ENCODE measurements at regions not wholly inside any gene's neighbourhood (a gene's known extent, or its start where the extent isn't known, plus 50 kb on each side); places are given as distances from the start of the nearest gene placed in this dataset.

- DNase-seq (ENCODE audit: low spot score) (no peak), ATAC-seq (no peak)
- Mint-ChIP-seq H3K27me3 (no peaks in the 10 kb centered on the region), H3K36me3 (peaks cover 5% of the 10 kb centered on the region), H3K27ac (no peak overlapping the region), H3K4me1 (ENCODE audit: low read depth in 2 of 2) (no peaks in the 10 kb centered on the region), H3K4me3 (no peak overlapping the region), H3K9me3 (peaks cover 8% of the 10 kb centered on the region)
Measured at GRCh38 chr3:163605915-163606314, 1472.4 kb downstream of the SI start.

GRCh38 chr3:163601426-163601825, 1476.9 kb downstream of the SI start:
- no peak for DNase-seq (ENCODE audit: low spot score)
- ATAC-seq = no peak
- Mint-ChIP-seq H3K27me3 (no peaks in the 10 kb centered on the region), H3K4me1 (ENCODE audit: low read depth in 2 of 2) (no peaks in the 10 kb centered on the region), H3K4me3 (no peak overlapping the region), H3K9me3 (peaks cover 10% of the 10 kb centered on the region), H3K36me3 (no peaks in the 10 kb centered on the region), H3K27ac (no peak overlapping the region)

GRCh38 chr3:163587342-163587741, 1491.0 kb downstream of the SI start:
- DNase-seq (ENCODE audit: low spot score) (no peak), ATAC-seq (no peak)
- Mint-ChIP-seq H3K36me3 (peaks cover 6% of the 10 kb centered on the region), H3K4me1 (ENCODE audit: low read depth in 2 of 2) (no peaks in the 10 kb centered on the region), H3K27me3 (no peaks in the 10 kb centered on the region), H3K4me3 (no peak overlapping the region), H3K9me3 (peaks cover 19% of the 10 kb centered on the region), H3K27ac (no peak overlapping the region)

GRCh38 chr3:163582967-163583366, 1495.3 kb downstream of the SI start:
- no peak for DNase-seq (ENCODE audit: low spot score)
- Mint-ChIP-seq H3K36me3 (peaks cover 13% of the 10 kb centered on the region), H3K27me3 (no peaks in the 10 kb centered on the region), H3K27ac (no peak overlapping the region), H3K9me3 (peaks cover 16% of the 10 kb centered on the region), H3K4me1 (ENCODE audit: low read depth in 2 of 2) (no peaks in the 10 kb centered on the region), H3K4me3 (no peak overlapping the region)
- no peak for ATAC-seq

- Mint-ChIP-seq H3K4me1 (ENCODE audit: low read depth in 2 of 2) (no peaks in the 10 kb centered on the region), H3K27ac (no peak overlapping the region), H3K4me3 (no peak overlapping the region), H3K27me3 (no peaks in the 10 kb centered on the region), H3K9me3 (peaks cover 8% of the 10 kb centered on the region), H3K36me3 (peaks cover 11% of the 10 kb centered on the region)
- DNase-seq (ENCODE audit: low spot score) (no peak), ATAC-seq (no peak)
Measured at GRCh38 chr3:163577271-163577670, 1501.0 kb downstream of the SI start.

GRCh38 chr3:163576314-163576713, 1502.0 kb downstream of the SI start:
- no peaks in the 10 kb centered on the region for H3K27me3 Mint-ChIP-seq
- DNase-seq (ENCODE audit: low spot score) = no peak
- H3K4me1 Mint-ChIP-seq (ENCODE audit: low read depth in 2 of 2) = no peaks in the 10 kb centered on the region
- no peak overlapping the region for H3K4me3 Mint-ChIP-seq
- H3K9me3 Mint-ChIP-seq = peaks cover 13% of the 10 kb centered on the region
- H3K27ac Mint-ChIP-seq = no peak overlapping the region
- peaks cover 11% of the 10 kb centered on the region for H3K36me3 Mint-ChIP-seq
- ATAC-seq = no peak

GRCh38 chr3:163573324-163573723, 1505.0 kb downstream of the SI start:
- Mint-ChIP-seq H3K27me3 (no peaks in the 10 kb centered on the region), H3K4me1 (ENCODE audit: low read depth in 2 of 2) (no peaks in the 10 kb centered on the region), H3K27ac (no peak overlapping the region), H3K4me3 (no peak overlapping the region), H3K9me3 (peaks cover 16% of the 10 kb centered on the region), H3K36me3 (peaks cover 4% of the 10 kb centered on the region)
- no peak for DNase-seq (ENCODE audit: low spot score)
- no peak for ATAC-seq

- Mint-ChIP-seq H3K9me3 (peaks cover 16% of the 10 kb centered on the region), H3K4me3 (no peak overlapping the region), H3K36me3 (peaks cover 4% of the 10 kb centered on the region), H3K4me1 (ENCODE audit: low read depth in 2 of 2) (no peaks in the 10 kb centered on the region), H3K27ac (no peak overlapping the region), H3K27me3 (no peaks in the 10 kb centered on the region)
- ATAC-seq (no peak), DNase-seq (ENCODE audit: low spot score) (no peak)
Measured at GRCh38 chr3:163572856-163573255, 1505.4 kb downstream of the SI start.

- H3K27ac Mint-ChIP-seq = no peak overlapping the region
- H3K4me3 Mint-ChIP-seq = no peak overlapping the region
- peaks cover 7% of the 10 kb centered on the region for H3K9me3 Mint-ChIP-seq
- no peaks in the 10 kb centered on the region for H3K4me1 Mint-ChIP-seq (ENCODE audit: low read depth in 2 of 2)
- no peak for ATAC-seq
- no peaks in the 10 kb centered on the region for H3K27me3 Mint-ChIP-seq
- no peak for DNase-seq (ENCODE audit: low spot score)
- H3K36me3 Mint-ChIP-seq = peaks cover 4% of the 10 kb centered on the region
Measured at GRCh38 chr3:163563485-163563884, 1514.8 kb downstream of the SI start.

GRCh38 chr3:163562625-163563024, 1515.7 kb downstream of the SI start:
- H3K27ac Mint-ChIP-seq = no peak overlapping the region
- no peaks in the 10 kb centered on the region for H3K4me1 Mint-ChIP-seq (ENCODE audit: low read depth in 2 of 2)
- no peak overlapping the region for H3K4me3 Mint-ChIP-seq
- DNase-seq (ENCODE audit: low spot score) (no peak), ATAC-seq (no peak)
- H3K9me3 Mint-ChIP-seq = peaks cover 7% of the 10 kb centered on the region
- no peaks in the 10 kb centered on the region for H3K27me3 Mint-ChIP-seq
- peaks cover 4% of the 10 kb centered on the region for H3K36me3 Mint-ChIP-seq

- Mint-ChIP-seq H3K4me1 (ENCODE audit: low read depth in 2 of 2) (no peaks in the 10 kb centered on the region), H3K27me3 (no peaks in the 10 kb centered on the region)
- DNase-seq (ENCODE audit: low spot score) = no peak
Measured at GRCh38 chr3:163561151-163561550, 1517.1 kb downstream of the SI start.

GRCh38 chr3:163560459-163560858, 1517.8 kb downstream of the SI start:
- Mint-ChIP-seq H3K27ac (no peak overlapping the region), H3K9me3 (peaks cover 7% of the 10 kb centered on the region), H3K36me3 (peaks cover 4% of the 10 kb centered on the region), H3K4me1 (ENCODE audit: low read depth in 2 of 2) (no peaks in the 10 kb centered on the region), H3K27me3 (no peaks in the 10 kb centered on the region), H3K4me3 (no peak overlapping the region)
- no peak for ATAC-seq
- DNase-seq (ENCODE audit: low spot score) = no peak

More at GRCh38 chr3:163561151-163561550, 1517.1 kb downstream of the SI start:
- peaks cover 4% of the 10 kb centered on the region for H3K36me3 Mint-ChIP-seq
- peaks cover 7% of the 10 kb centered on the region for H3K9me3 Mint-ChIP-seq
- no peak overlapping the region for H3K4me3 Mint-ChIP-seq
- H3K27ac Mint-ChIP-seq = no peak overlapping the region
- no peak for ATAC-seq

GRCh38 chr3:163556813-163557523, 1521.3 kb downstream of the SI start:
- Mint-ChIP-seq H3K9me3 (peaks cover 7% of the 10 kb centered on the region), H3K4me3 (no peak overlapping the region), H3K27ac (no peak overlapping the region), H3K36me3 (peaks cover 11% of the 10 kb centered on the region), H3K4me1 (ENCODE audit: low read depth in 2 of 2) (no peaks in the 10 kb centered on the region), H3K27me3 (no peaks in the 10 kb centered on the region)
- ATAC-seq = no peak
- no peak for DNase-seq (ENCODE audit: low spot score)

GRCh38 chr3:163555918-163556317, 1522.4 kb downstream of the SI start:
- no peak for ATAC-seq
- no peak overlapping the region for H3K27ac Mint-ChIP-seq

GRCh38 chr3:163552659-163552966, 1525.7 kb downstream of the SI start:
- Mint-ChIP-seq H3K27ac (no peak overlapping the region), H3K4me3 (no peak overlapping the region), H3K27me3 (no peaks in the 10 kb centered on the region), H3K4me1 (ENCODE audit: low read depth in 2 of 2) (no peaks in the 10 kb centered on the region), H3K9me3 (peaks cover 5% of the 10 kb centered on the region), H3K36me3 (peaks cover 10% of the 10 kb centered on the region)
- ATAC-seq (no peak), DNase-seq (ENCODE audit: low spot score) (no peak)

More at GRCh38 chr3:163555918-163556317, 1522.4 kb downstream of the SI start:
- Mint-ChIP-seq H3K27me3 (no peaks in the 10 kb centered on the region), H3K36me3 (peaks cover 11% of the 10 kb centered on the region), H3K4me1 (ENCODE audit: low read depth in 2 of 2) (no peaks in the 10 kb centered on the region), H3K4me3 (no peak overlapping the region), H3K9me3 (peaks cover 9% of the 10 kb centered on the region)
- no peak for DNase-seq (ENCODE audit: low spot score)

All from natural killer cell treated with Interleukin-12 subunit alpha and Interleukin-12 subunit beta and Interleukin-15 and Interleukin-18, amount 100 ng/mL, for 72 hours (primary cell).